ENCODE measurements at regions not wholly inside any gene's neighbourhood (a gene's known extent, or its start where the extent isn't known, plus 50 kb on each side); places are given as distances from the start of the nearest gene placed in this dataset.

DNA sequence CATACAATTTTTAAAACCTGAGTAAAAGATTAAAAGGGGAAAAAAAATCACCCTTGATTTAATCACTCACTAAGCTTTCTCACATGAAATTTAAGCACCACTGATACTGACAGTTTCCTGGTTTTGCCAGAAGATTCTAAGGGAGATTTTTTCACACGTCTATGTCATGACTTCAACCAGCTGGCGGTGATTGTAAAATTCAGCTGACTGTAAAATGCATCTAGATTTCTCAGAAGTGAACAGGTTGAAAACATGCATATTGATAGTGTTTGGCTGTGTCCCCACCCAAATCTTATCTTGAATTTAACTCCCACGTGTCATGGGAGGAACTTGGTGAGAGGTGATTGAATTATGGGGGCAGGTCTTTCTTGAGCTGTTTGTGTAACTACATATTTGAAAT is 566.8 kb downstream of the PCDH18 start:
- TF ChIP-seq EZH2 (IDR thresholded peaks at IDR 0.05; ENCODE audit: low read depth) (no peak), CTCF (conservative IDR thresholded peaks at IDR 0.05) (no peak)

Data from PC-9 (cell line).